Uterus (tissue), 2 donors: ENCODE measurements at regions not wholly inside any gene's neighbourhood (a gene's known extent, or its start where the extent isn't known, plus 50 kb on each side); places are given as distances from the start of the nearest gene placed in this dataset.

Experiments used
- CTCF ChIP-seq, 4 experiments: fragments of 200-600 bp in 2 of 4; fragments of 450-650 bp in 2 of 4; sonication (generic) in 2 of 4; IDR thresholded peaks; one replicate each; pipeline ENCODE4 v1.5.1; 2016 to 2019; ENCODE audit warnings: antibody characterized with exemption in 4 of 4, mild to moderate bottlenecking in 2 of 4, moderate library complexity in 1 of 4
- POLR2A ChIP-seq, 2 donors: fragments of 450-650 bp; IDR thresholded peaks; one replicate each; pipeline ENCODE4 v1.6.1; 2016; ENCODE audit warnings: antibody characterized with exemption in 2 of 2, mild to moderate bottlenecking in 1 of 2, moderate library complexity in 1 of 2

- TF ChIP-seq CTCF (IDR thresholded peaks at IDR 0.05) (no peak), POLR2A (IDR thresholded peaks at IDR 0.05) (no peak)
These were observed 180.7 kb downstream of the ZBTB18 start for GRCh38 chr1:244231572-244232315.
